ENCODE measurements at regions not wholly inside any gene's neighbourhood (a gene's known extent, or its start where the extent isn't known, plus 50 kb on each side); places are given as distances from the start of the nearest gene placed in this dataset.

DNA sequence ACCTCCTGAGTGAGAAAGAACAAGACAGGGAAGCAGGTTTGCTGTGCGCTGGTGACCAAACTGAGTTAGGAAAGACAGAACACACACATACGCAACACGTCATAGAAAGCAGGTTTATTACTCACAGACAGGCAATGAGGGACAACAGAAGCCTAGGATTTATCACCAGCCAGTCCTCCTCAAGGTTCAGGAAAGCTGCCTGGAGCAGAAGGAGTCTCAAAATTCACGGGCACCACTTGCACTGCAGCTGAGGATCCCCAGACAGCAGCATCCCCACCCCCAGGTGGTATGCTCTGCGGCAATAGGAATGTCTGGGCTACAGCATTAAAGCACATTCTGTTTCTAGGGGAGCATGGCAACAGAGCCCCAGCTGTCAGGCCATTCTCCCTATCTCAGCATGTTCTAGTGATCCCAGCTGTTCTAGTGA lies 284.4 kb upstream of the RGPD4 start:
- H3K4me3 ChIP-seq (IDR thresholded peaks at IDR 0.05; ENCODE audit: insufficient read depth, low read depth, low read length) = no peak overlapping the region
- H3K9ac ChIP-seq = no peak overlapping the region
- no peaks in the 10 kb centered on the region for H3K79me2 ChIP-seq (ENCODE audit: insufficient read depth, low read depth)
- H4K20me1 ChIP-seq (ENCODE audit: insufficient read depth) = no peaks in the 10 kb centered on the region
- TF ChIP-seq, protein P1, sequence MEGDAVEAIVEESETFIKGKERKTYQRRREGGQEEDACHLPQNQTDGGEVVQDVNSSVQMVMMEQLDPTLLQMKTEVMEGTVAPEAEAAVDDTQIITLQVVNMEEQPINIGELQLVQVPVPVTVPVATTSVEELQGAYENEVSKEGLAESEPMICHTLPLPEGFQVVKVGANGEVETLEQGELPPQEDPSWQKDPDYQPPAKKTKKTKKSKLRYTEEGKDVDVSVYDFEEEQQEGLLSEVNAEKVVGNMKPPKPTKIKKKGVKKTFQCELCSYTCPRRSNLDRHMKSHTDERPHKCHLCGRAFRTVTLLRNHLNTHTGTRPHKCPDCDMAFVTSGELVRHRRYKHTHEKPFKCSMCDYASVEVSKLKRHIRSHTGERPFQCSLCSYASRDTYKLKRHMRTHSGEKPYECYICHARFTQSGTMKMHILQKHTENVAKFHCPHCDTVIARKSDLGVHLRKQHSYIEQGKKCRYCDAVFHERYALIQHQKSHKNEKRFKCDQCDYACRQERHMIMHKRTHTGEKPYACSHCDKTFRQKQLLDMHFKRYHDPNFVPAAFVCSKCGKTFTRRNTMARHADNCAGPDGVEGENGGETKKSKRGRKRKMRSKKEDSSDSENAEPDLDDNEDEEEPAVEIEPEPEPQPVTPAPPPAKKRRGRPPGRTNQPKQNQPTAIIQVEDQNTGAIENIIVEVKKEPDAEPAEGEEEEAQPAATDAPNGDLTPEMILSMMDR (conservative IDR thresholded peaks at IDR 0.05; ENCODE audit: low read depth, low read length) = no peak
- H3K4me1 ChIP-seq (ENCODE audit: low read depth, poor library complexity, severe bottlenecking) = no peaks in the 10 kb centered on the region
- no peak overlapping the region for H2AFZ ChIP-seq (ENCODE audit: low read depth)
- H3K27ac ChIP-seq = no peak overlapping the region
- H3K27me3 ChIP-seq (ENCODE audit: insufficient read depth, low read depth) = no peaks in the 10 kb centered on the region
- H3K4me2 ChIP-seq = no peak overlapping the region
- H3K36me3 ChIP-seq (ENCODE audit: insufficient read depth) = no peaks in the 10 kb centered on the region

- TF ChIP-seq, protein P1 (conservative IDR thresholded peaks at IDR 0.05; ENCODE audit: low read depth, low read length) = no peak
- H3K9ac ChIP-seq = no peak overlapping the region
- no peaks in the 10 kb centered on the region for H3K27me3 ChIP-seq (ENCODE audit: insufficient read depth, low read depth)
- H3K4me2 ChIP-seq = no peak overlapping the region
- H4K20me1 ChIP-seq (ENCODE audit: insufficient read depth) = no peaks in the 10 kb centered on the region
- H3K4me1 ChIP-seq (ENCODE audit: low read depth, poor library complexity, severe bottlenecking) = no peaks in the 10 kb centered on the region
- H3K27ac ChIP-seq = no peak overlapping the region
- H3K4me3 ChIP-seq (IDR thresholded peaks at IDR 0.05; ENCODE audit: insufficient read depth, low read depth, low read length) = no peak overlapping the region
- no peak overlapping the region for H2AFZ ChIP-seq (ENCODE audit: low read depth)
- no peaks in the 10 kb centered on the region for H3K36me3 ChIP-seq (ENCODE audit: insufficient read depth)
- no peaks in the 10 kb centered on the region for H3K79me2 ChIP-seq (ENCODE audit: insufficient read depth, low read depth)
Observed at GRCh38 chr2:107543793-107544192, 282.9 kb upstream of the RGPD4 start.

- no peaks in the 10 kb centered on the region for H3K4me1 ChIP-seq (ENCODE audit: low read depth, poor library complexity, severe bottlenecking)
- no peak overlapping the region for H3K27ac ChIP-seq
- no peak overlapping the region for H2AFZ ChIP-seq (ENCODE audit: low read depth)
- TF ChIP-seq, protein P1 (conservative IDR thresholded peaks at IDR 0.05; ENCODE audit: low read depth, low read length) = no peak
- no peaks in the 10 kb centered on the region for H4K20me1 ChIP-seq (ENCODE audit: insufficient read depth)
- no peaks in the 10 kb centered on the region for H3K27me3 ChIP-seq (ENCODE audit: insufficient read depth, low read depth)
- no peaks in the 10 kb centered on the region for H3K79me2 ChIP-seq (ENCODE audit: insufficient read depth, low read depth)
- H3K4me2 ChIP-seq = no peak overlapping the region
- H3K4me3 ChIP-seq (IDR thresholded peaks at IDR 0.05; ENCODE audit: insufficient read depth, low read depth, low read length) = no peak overlapping the region
- H3K9ac ChIP-seq = no peak overlapping the region
- H3K36me3 ChIP-seq (ENCODE audit: insufficient read depth) = no peaks in the 10 kb centered on the region
Observed at GRCh38 chr2:107545066-107545465, 281.6 kb upstream of the RGPD4 start.

- Histone ChIP-seq H3K4me3 (IDR thresholded peaks at IDR 0.05; ENCODE audit: insufficient read depth, low read depth, low read length) (no peak overlapping the region), H4K20me1 (ENCODE audit: insufficient read depth) (no peaks in the 10 kb centered on the region), H2AFZ (ENCODE audit: low read depth) (no peak overlapping the region), H3K4me1 (ENCODE audit: low read depth, poor library complexity, severe bottlenecking) (no peaks in the 10 kb centered on the region), H3K79me2 (ENCODE audit: insufficient read depth, low read depth) (no peaks in the 10 kb centered on the region), H3K9ac (no peak overlapping the region), H3K27ac (no peak overlapping the region), H3K27me3 (ENCODE audit: insufficient read depth, low read depth) (no peaks in the 10 kb centered on the region), H3K36me3 (ENCODE audit: insufficient read depth) (no peaks in the 10 kb centered on the region), H3K4me2 (no peak overlapping the region)
- TF ChIP-seq, protein P1 (conservative IDR thresholded peaks at IDR 0.05; ENCODE audit: low read depth, low read length) = no peak
Observed at GRCh38 chr2:107545851-107546250, 280.8 kb upstream of the RGPD4 start.
